ENCODE measurements at regions not wholly inside any gene's neighbourhood (a gene's known extent, or its start where the extent isn't known, plus 50 kb on each side); places are given as distances from the start of the nearest gene placed in this dataset.

DNA sequence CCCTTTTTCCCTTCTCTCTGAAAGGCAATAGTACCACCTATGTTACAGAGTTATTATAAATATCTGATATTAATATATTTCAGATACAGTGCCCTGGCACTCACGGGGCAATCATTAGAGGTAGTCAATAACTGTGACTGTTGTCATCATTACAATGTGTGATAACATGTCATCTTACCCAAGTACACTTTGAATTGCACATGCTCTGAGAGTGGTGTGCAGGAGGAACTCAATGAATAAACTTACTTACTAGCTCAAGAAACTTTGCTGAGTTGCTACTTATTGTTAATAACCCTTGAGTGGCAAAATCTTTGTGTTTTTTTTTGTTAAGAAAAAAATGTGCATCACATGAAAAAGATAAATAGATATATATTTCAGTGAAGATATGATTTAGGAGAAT, 275.1 kb upstream of the RASGEF1B start:
- Histone ChIP-seq H3K27me3 (no peaks in the 10 kb centered on the region), H3K9me3 (ENCODE audit: low read depth) (no peaks in the 10 kb centered on the region), H3K36me3 (no peaks in the 10 kb centered on the region), H3K4me3 (no peak overlapping the region), H3K27ac (no peak overlapping the region), H3K4me1 (ENCODE audit: low read depth) (no peaks in the 10 kb centered on the region)
- no peak for DNase-seq (ENCODE audit: low read depth in 1 of 2, low spot score in 1 of 2)
- TF ChIP-seq, protein P1, sequence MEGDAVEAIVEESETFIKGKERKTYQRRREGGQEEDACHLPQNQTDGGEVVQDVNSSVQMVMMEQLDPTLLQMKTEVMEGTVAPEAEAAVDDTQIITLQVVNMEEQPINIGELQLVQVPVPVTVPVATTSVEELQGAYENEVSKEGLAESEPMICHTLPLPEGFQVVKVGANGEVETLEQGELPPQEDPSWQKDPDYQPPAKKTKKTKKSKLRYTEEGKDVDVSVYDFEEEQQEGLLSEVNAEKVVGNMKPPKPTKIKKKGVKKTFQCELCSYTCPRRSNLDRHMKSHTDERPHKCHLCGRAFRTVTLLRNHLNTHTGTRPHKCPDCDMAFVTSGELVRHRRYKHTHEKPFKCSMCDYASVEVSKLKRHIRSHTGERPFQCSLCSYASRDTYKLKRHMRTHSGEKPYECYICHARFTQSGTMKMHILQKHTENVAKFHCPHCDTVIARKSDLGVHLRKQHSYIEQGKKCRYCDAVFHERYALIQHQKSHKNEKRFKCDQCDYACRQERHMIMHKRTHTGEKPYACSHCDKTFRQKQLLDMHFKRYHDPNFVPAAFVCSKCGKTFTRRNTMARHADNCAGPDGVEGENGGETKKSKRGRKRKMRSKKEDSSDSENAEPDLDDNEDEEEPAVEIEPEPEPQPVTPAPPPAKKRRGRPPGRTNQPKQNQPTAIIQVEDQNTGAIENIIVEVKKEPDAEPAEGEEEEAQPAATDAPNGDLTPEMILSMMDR (IDR thresholded peaks at IDR 0.05; ENCODE audit: low read depth, low read length) = no peak

DNA sequence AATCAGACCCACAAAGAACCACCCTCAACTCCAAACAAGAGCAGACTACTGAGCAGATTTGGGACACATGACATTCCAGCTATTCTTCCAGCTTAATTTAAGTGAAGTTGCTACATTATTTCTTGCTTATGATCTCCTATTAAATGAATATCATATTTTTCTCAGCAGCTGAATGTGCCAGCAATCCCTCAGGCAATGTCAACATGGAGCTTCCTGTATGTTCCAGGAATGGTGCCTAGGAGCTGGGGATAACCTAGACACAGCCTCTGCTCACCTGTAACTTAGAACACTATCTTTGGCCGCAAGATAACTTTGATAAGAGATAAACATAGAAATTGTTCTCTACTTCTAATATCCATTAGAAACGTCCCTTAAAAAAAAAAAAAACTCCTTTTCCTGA, 274.4 kb upstream of the RASGEF1B start:
- Histone ChIP-seq H3K4me1 (ENCODE audit: low read depth) (no peaks in the 10 kb centered on the region), H3K4me3 (no peak overlapping the region), H3K9me3 (ENCODE audit: low read depth) (no peaks in the 10 kb centered on the region), H3K27ac (no peak overlapping the region), H3K27me3 (no peaks in the 10 kb centered on the region), H3K36me3 (no peaks in the 10 kb centered on the region)
- TF ChIP-seq, protein P1 (IDR thresholded peaks at IDR 0.05; ENCODE audit: low read depth, low read length) = no peak
- DNase-seq (ENCODE audit: low read depth in 1 of 2, low spot score in 1 of 2) = no peak

DNA sequence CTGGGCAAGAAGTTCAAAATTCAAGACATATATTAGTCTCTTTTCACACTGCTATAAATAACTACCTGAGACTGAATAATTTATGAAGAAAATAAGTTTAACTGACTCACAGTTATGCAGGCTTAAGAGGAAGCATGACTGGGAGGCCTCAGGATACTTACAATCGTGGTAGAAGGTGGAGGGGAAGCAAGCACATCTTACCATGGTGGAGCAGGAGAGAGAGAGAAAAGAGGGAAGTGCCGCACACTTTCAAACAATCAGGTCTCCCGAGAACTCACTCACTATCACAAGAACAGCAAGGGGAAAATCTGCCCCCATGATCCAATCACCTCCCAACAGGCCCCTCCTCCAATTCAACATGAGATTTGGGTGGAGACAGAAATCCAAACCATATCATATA, 273.3 kb upstream of the RASGEF1B start:
- TF ChIP-seq, protein P1 (IDR thresholded peaks at IDR 0.05; ENCODE audit: low read depth, low read length) = no peak
- no peak for DNase-seq (ENCODE audit: low read depth in 1 of 2, low spot score in 1 of 2)
- Histone ChIP-seq H3K27ac (no peak overlapping the region), H3K27me3 (no peaks in the 10 kb centered on the region), H3K4me1 (ENCODE audit: low read depth) (no peaks in the 10 kb centered on the region), H3K4me3 (no peak overlapping the region), H3K36me3 (no peaks in the 10 kb centered on the region), H3K9me3 (ENCODE audit: low read depth) (no peaks in the 10 kb centered on the region)

DNA sequence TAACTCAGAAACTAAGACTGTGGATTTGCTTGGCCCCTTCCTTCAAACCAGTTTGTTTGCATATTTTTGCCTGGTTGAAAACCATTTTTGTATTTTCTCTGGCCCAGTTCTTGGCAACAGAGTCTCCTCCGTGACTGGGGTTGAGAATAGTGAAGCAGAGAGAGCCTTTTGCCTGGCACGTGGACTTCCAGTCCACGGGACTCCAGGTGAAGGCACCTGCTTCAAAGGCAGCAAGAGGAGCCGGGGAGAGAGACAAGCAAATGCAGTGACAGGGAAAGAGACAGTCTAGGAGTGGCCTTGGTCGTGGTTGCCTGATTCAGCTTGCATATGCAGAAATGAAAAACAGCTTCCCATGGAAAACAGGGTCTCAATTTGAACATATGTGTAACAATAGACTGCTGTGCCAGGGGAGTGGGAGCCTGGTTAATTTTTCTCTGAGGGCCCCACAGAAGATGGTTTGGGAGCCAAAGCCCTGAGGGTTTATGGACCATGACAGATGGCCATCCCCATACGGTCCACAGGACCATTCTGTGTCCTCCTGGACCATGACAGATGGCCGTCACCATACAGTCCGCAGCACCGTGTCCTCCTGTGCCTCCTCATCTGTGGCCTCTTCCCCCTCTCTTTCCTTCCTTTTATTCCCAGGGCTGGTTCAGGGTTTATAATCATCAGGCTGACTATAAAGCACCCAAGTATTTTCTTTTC, 272.2 kb upstream of the RASGEF1B start:
- H3K27ac ChIP-seq = no peak overlapping the region
- no peak for DNase-seq (ENCODE audit: low read depth in 1 of 2, low spot score in 1 of 2)
- no peaks in the 10 kb centered on the region for H3K4me1 ChIP-seq (ENCODE audit: low read depth)
- H3K27me3 ChIP-seq = no peaks in the 10 kb centered on the region
- no peak overlapping the region for H3K4me3 ChIP-seq
- H3K9me3 ChIP-seq (ENCODE audit: low read depth) = no peaks in the 10 kb centered on the region
- no peaks in the 10 kb centered on the region for H3K36me3 ChIP-seq
- TF ChIP-seq, protein P1 (IDR thresholded peaks at IDR 0.05; ENCODE audit: low read depth, low read length) = no peak

DNA sequence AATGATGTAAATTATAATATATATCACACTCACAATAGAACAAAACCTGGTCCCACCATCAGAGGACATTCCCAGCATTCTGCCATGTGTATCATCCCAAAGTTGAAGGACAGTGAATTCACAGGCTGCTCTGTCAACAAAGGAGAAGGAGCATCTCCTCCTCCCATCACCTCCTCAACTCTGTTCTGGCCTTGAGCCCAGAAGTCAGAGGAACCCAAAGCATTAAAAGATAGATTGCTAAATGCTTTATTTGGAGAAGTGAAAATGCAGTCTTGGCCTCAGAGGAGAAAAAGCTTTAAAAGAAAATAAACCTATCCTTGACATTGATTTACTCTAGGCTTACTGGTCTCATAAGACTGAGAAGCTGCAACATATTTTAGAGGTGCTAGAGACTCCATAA, 268.8 kb upstream of the RASGEF1B start:
- TF ChIP-seq, protein P1 (IDR thresholded peaks at IDR 0.05; ENCODE audit: low read depth, low read length) = no peak
- no peak for DNase-seq (ENCODE audit: low read depth in 1 of 2, low spot score in 1 of 2)
- no peaks in the 10 kb centered on the region for H3K4me1 ChIP-seq (ENCODE audit: low read depth)
- no peaks in the 10 kb centered on the region for H3K9me3 ChIP-seq (ENCODE audit: low read depth)
- no peak overlapping the region for H3K4me3 ChIP-seq
- no peak overlapping the region for H3K27ac ChIP-seq
- H3K36me3 ChIP-seq = no peaks in the 10 kb centered on the region
- no peaks in the 10 kb centered on the region for H3K27me3 ChIP-seq

All from cardiac muscle cell (in vitro differentiated cells and primary cell).